HEK293T (cell line): ENCODE measurements at regions not wholly inside any gene's neighbourhood (a gene's known extent, or its start where the extent isn't known, plus 50 kb on each side); places are given as distances from the start of the nearest gene placed in this dataset.

Experiments
- CTCF ChIA-PET: fragments of 350-600 bp; formaldehyde crosslinking; extraction: SDS; loops from one replicate; lab custom pipeline; 2021; ENCODE audit warnings: antibody characterized with exemption, inconsistent platforms; lab: Yijun Ruan, JAX
- POLR2A ChIA-PET: fragments of 350-600 bp; formaldehyde crosslinking; extraction: SDS; loops from one replicate; lab custom pipeline; 2020; ENCODE audit warnings: antibody characterized with exemption, inconsistent platforms; lab: Yijun Ruan, JAX
- DNase-seq: peaks from one replicate; pipeline ENCODE4 v3.0.0; 2012; ENCODE audit warnings: mixed read lengths; ENCODE audit errors: extremely low spot score
- ARNT ChIP-seq: fragments of 450-650 bp; IDR thresholded peaks from 2 replicates; pipeline ENCODE4 v1.6.1; 2017; ENCODE audit warnings: mild to moderate bottlenecking
- BHLHE40 ChIP-seq: fragments of 450-650 bp; IDR thresholded peaks from 2 replicates; pipeline ENCODE4 v1.6.1; 2016; ENCODE audit warnings: mild to moderate bottlenecking, moderate library complexity, borderline replicate concordance
- CTBP1 ChIP-seq: fragments of 450-650 bp; IDR thresholded peaks from 2 replicates; pipeline ENCODE4 v1.6.1; 2016; ENCODE audit warnings: borderline replicate concordance
- ELF4 ChIP-seq: fragments of 450-650 bp; IDR thresholded peaks from 2 replicates; pipeline ENCODE4 v1.6.1; 2017; ENCODE audit warnings: antibody characterized with exemption
- FOXA1 ChIP-seq: fragments of 450-650 bp; IDR thresholded peaks from 2 replicates; pipeline ENCODE4 v1.6.1; 2016; ENCODE audit warnings: mild to moderate bottlenecking
- FOXK2 ChIP-seq: fragments of 450-650 bp; IDR thresholded peaks from 2 replicates; pipeline ENCODE4 v1.6.1; 2016; ENCODE audit warnings: mild to moderate bottlenecking
- FOXM1 ChIP-seq: fragments of 450-650 bp; IDR thresholded peaks from 2 replicates; pipeline ENCODE4 v1.6.1; 2017; ENCODE audit warnings: mild to moderate bottlenecking, borderline replicate concordance
- HDGF ChIP-seq: fragments of 450-650 bp; IDR thresholded peaks from 2 replicates; pipeline ENCODE4 v1.6.1; 2017; ENCODE audit warnings: antibody characterized with exemption, borderline replicate concordance
- L3MBTL2 ChIP-seq: fragments of 450-650 bp; conservative IDR thresholded peaks from 2 replicates; pipeline ENCODE4 v1.6.1; 2016; ENCODE audit warnings: mild to moderate bottlenecking
- LEF1 ChIP-seq: fragments of 450-650 bp; IDR thresholded peaks from 2 replicates; pipeline ENCODE4 v1.6.1; 2017; ENCODE audit warnings: mild to moderate bottlenecking, borderline replicate concordance
- NFRKB ChIP-seq: fragments of 450-650 bp; IDR thresholded peaks from 2 replicates; pipeline ENCODE4 v1.6.1; 2016; ENCODE audit warnings: mild to moderate bottlenecking, moderate library complexity
- SP1 ChIP-seq: fragments of 450-650 bp; IDR thresholded peaks from 2 replicates; pipeline ENCODE4 v1.6.1; 2017
- SUZ12 ChIP-seq: fragments of 450-650 bp; IDR thresholded peaks from 2 replicates; pipeline ENCODE4 v1.6.1; 2016; ENCODE audit warnings: mild to moderate bottlenecking
- TARDBP ChIP-seq: fragments of 450-650 bp; IDR thresholded peaks from 2 replicates; pipeline ENCODE4 v1.6.1; 2016
- ZNF384 ChIP-seq: fragments of 450-650 bp; IDR thresholded peaks from 2 replicates; pipeline ENCODE4 v1.6.1; 2016
- TF ChIP-seq, protein P1 (sequence below): fragments of 450-650 bp; IDR thresholded peaks from 2 replicates; pipeline ENCODE4 v1.6.1; 2016

DNA sequence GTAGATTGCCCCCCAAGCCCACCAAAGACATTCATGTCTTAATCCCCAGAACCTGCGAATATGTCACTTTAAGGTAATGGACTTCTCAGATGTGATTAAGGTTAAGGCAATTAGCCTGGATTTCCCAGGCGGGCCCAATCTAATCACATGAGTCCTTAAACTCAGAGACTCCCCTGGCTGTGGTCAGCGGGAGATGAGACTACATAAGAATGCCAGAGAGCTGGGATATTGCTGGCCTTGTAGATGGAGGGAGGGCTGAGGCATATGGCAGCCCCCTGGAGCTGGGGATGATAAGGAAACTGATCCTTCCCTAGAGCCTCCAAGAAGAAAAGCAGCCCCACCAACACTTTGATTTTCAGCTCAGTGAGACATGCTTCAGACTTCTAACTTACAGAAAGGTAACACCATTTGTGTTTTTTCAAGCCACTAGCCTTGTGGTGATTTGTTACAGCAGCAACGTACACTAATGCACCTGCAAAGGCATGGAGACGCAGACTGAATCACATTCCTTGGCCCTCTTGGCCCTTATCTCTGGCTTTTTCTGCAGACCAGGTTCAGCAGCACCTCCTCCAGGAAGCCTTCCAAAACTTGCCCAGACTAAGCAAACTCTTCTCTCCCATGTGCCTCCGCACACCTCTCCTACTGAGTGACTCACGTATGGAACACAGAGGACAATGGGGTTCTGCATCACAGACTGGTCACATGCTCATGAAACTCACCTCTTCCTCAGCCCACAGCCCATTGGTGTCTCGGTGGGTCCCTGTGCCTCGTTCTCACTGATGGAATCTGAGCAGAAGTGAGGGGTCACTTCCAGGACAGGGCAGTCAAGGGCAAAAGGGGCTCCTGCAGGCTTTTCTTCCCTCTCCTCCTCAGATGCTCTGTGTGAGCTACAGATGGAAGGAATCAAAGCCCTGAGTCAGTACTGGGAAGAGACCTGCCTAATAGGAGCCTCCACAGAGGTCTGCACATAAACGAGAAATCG is 86.3 kb upstream of the HMGXB4 start:
- no peak for DNase-seq
- CTCF ChIA-PET = no interaction called here
- POLR2A ChIA-PET = no interaction called here
- no peak for TF ChIP-seq BHLHE40
- TF ChIP-seq TARDBP = no peak
- TF ChIP-seq FOXA1 = no peak
- TF ChIP-seq ELF4 = no peak
- no peak for TF ChIP-seq CTBP1
- TF ChIP-seq, protein P1, sequence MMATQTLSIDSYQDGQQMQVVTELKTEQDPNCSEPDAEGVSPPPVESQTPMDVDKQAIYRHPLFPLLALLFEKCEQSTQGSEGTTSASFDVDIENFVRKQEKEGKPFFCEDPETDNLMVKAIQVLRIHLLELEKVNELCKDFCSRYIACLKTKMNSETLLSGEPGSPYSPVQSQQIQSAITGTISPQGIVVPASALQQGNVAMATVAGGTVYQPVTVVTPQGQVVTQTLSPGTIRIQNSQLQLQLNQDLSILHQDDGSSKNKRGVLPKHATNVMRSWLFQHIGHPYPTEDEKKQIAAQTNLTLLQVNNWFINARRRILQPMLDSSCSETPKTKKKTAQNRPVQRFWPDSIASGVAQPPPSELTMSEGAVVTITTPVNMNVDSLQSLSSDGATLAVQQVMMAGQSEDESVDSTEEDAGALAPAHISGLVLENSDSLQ = no peak
- no peak for TF ChIP-seq FOXM1
- no peak for TF ChIP-seq ARNT
- TF ChIP-seq NFRKB = no peak
- TF ChIP-seq HDGF = no peak
- TF ChIP-seq L3MBTL2 = no peak
- TF ChIP-seq LEF1 = no peak
- no peak for TF ChIP-seq ZNF384
- no peak for TF ChIP-seq FOXK2
- TF ChIP-seq SP1 = no peak
- TF ChIP-seq SUZ12 = no peak

DNA sequence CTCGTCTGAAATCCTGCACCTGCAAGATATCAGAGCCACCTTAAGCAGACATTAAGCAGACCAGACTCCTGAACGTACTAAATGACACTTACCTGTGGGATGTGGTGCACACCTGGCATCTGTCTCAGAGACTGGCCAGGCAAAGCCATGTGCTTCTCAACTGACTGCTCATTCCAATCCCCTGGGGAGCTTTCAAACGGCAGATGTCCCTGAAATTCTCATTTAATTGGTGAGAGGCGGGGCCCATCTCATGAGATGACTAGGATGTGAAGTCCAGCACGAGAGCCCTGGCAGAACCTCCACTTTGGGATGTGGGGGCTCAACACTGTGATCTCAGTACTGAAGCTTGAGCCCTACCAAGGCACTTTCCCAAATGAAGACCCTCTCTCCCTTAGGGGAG is 84.9 kb upstream of the HMGXB4 start:
- ChIA-PET CTCF (no interaction called here), POLR2A (no interaction called here)
- no peak for DNase-seq
- TF ChIP-seq CTBP1 (no peak), FOXM1 (no peak), ELF4 (no peak), FOXK2 (no peak), NFRKB (no peak), L3MBTL2 (no peak), BHLHE40 (no peak), ARNT (no peak), HDGF (no peak), ZNF384 (no peak), SP1 (no peak), SUZ12 (no peak), TARDBP (no peak), LEF1 (no peak), FOXA1 (no peak)
- TF ChIP-seq, protein P1 = no peak

DNA sequence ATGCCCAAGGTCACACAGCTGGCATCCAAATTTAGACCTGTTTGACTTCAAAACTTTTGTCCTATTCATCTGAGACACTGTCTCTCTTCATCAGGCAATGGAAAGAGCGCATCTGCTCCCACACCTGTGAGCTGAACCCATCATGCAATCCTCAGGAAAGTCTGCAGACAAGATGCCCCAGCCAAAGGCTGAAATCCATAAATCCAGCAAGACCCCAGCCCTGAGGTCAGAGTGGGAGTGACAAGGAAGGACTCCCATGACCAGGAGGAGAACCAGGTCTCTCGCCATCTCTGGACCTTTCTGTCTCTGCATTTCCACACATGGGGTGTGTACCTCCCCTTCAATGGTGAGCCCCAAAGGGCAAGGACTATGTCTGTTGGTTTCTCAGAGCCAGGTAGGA is 83.6 kb upstream of the HMGXB4 start:
- TF ChIP-seq, protein P1 = no peak
- TF ChIP-seq CTBP1 (no peak), ELF4 (no peak), NFRKB (no peak), ZNF384 (no peak), ARNT (no peak), TARDBP (no peak), LEF1 (no peak), HDGF (no peak), FOXK2 (no peak), SP1 (no peak), FOXA1 (no peak), L3MBTL2 (no peak), SUZ12 (no peak), BHLHE40 (no peak), FOXM1 (no peak)
- CTCF ChIA-PET = interaction anchor here (1.6 kb wide), 1 partner anchor 17 kb away, joined by 3 read pairs; no protein-coding TSS in a partner anchor
- DNase-seq = no peak
- POLR2A ChIA-PET = interaction anchor here (0.6 kb wide), 1 partner anchor 27 kb away, joined by 3 read pairs; no protein-coding TSS in a partner anchor

DNA sequence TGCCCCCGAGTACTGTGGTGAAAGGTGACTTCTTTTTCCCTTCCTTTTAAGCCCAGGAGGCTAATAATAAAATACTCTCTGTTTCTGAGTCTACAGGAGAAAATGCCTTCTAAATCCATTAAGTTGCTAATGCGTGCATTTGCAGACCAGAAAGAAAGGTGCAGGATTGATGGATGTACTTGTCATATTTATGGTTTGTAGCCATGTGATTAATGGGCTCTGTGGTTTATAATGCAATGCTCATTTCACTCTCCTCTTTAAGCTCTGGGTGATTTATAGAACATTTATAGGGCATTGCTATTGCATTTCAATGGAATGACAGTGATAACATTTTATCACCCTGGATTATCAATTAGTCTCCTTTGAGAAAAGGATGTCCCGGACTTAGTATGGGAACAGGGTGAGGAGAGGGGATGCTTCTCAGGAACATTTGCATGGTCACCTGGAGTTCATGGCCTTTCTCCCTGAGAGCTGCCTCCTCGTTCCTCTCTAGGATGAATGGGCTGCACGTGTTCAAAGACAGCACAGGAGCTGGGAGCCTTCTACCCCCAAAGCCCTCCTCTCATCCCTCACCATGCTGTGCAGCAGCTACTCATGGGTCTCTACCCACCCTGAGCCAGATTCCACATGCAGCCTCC is 82.8 kb upstream of the HMGXB4 start:
- no peak for DNase-seq
- ChIA-PET POLR2A (no interaction called here), CTCF (interaction anchor here (1.6 kb wide), 1 partner anchor 18 kb away, joined by 3 read pairs; no protein-coding TSS in a partner anchor)
- no peak for TF ChIP-seq ZNF384
- TF ChIP-seq, protein P1 = peak; percentile 84

DNA sequence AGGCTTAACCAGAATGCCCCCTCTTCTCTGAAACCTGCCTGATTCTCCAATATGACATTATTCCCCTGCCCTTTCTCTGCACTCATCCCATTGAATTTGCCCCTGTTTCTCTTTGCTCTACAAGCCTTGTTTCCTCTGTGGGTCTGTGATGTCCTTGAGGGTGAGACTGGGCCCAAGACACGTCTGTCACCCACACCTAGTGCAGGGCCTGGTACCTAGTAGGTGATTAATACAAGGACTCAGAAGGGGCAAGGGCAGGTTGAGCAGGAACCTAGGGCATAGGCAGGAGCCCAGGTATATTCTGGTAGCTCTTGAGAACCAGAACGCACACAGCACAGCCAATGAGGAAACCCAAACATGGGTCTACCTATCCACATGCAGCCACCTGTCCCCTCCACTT is 81.9 kb upstream of the HMGXB4 start:
- CTCF ChIA-PET = no interaction called here
- TF ChIP-seq CTBP1 (no peak), L3MBTL2 (no peak), ZNF384 (no peak), ARNT (no peak), TARDBP (no peak), BHLHE40 (no peak), HDGF (no peak), FOXA1 (no peak), FOXM1 (no peak), LEF1 (no peak), SP1 (no peak), NFRKB (no peak), FOXK2 (no peak), SUZ12 (no peak), ELF4 (no peak)
- TF ChIP-seq, protein P1 = no peak
- POLR2A ChIA-PET = no interaction called here

More for the DNA sequence above, 81.9 kb upstream of the HMGXB4 start:
- DNase-seq = no peak
